Ovary (tissue), 3 donors: ENCODE measurements at regions not wholly inside any gene's neighbourhood (a gene's known extent, or its start where the extent isn't known, plus 50 kb on each side); places are given as distances from the start of the nearest gene placed in this dataset.

ENCODE experiments used
- CTCF ChIP-seq, 3 donors: fragments of 450-650 bp in 2 of 3; fragments of 200-600 bp in 1 of 3; IDR thresholded peaks; one replicate each; pipeline versions ENCODE4 v1.5.1 to v1.8.0; 2016 to 2022; ENCODE audit warnings: antibody characterized with exemption in 3 of 3, mild to moderate bottlenecking in 1 of 3
- EP300 ChIP-seq: sonication (generic); formaldehyde crosslinking; IDR thresholded peaks from one replicate; pipeline ENCODE4 v1.6.1; 2017; ENCODE audit warnings: antibody characterized with exemption
- POLR2A ChIP-seq: fragments of 450-650 bp; IDR thresholded peaks from one replicate; pipeline ENCODE4 v1.6.1; 2017; ENCODE audit warnings: antibody characterized with exemption, mild to moderate bottlenecking, moderate library complexity
- donor health status: DM: no; HTN: no; CAD: no.

- TF ChIP-seq EP300 = no peak
- TF ChIP-seq CTCF (IDR thresholded peaks at IDR 0.05) = no peak
- TF ChIP-seq POLR2A = no peak
Measured at GRCh38 chr7:155166673-155167370, 96.7 kb downstream of the HTR5A start.
